Tibial nerve (tissue), 4 donors: ENCODE measurements at regions not wholly inside any gene's neighbourhood (a gene's known extent, or its start where the extent isn't known, plus 50 kb on each side); places are given as distances from the start of the nearest gene placed in this dataset.

Experiments used
- EP300 ChIP-seq, 2 donors: sonication (generic); formaldehyde crosslinking; IDR thresholded peaks; one replicate each; pipeline ENCODE4 v1.6.1; 2017; ENCODE audit warnings: antibody characterized with exemption in 2 of 2, mild to moderate bottlenecking in 1 of 2
- POLR2A ChIP-seq, 2 donors: fragments of 450-650 bp; IDR thresholded peaks; one replicate each; pipeline ENCODE4 v1.6.1; 2017; ENCODE audit warnings: antibody characterized with exemption in 2 of 2, mild to moderate bottlenecking in 2 of 2, moderate library complexity in 2 of 2
- TF ChIP-seq, protein P1 (sequence below), 5 experiments: fragments of 200-600 bp in 3 of 5; fragments of 450-650 bp in 2 of 5; sonication (generic) in 3 of 5; IDR thresholded peaks; one replicate each; pipeline ENCODE4 v1.5.1; 2016 to 2019; ENCODE audit warnings: antibody characterized with exemption in 5 of 5, mild to moderate bottlenecking in 3 of 5, moderate library complexity in 2 of 5

DNA sequence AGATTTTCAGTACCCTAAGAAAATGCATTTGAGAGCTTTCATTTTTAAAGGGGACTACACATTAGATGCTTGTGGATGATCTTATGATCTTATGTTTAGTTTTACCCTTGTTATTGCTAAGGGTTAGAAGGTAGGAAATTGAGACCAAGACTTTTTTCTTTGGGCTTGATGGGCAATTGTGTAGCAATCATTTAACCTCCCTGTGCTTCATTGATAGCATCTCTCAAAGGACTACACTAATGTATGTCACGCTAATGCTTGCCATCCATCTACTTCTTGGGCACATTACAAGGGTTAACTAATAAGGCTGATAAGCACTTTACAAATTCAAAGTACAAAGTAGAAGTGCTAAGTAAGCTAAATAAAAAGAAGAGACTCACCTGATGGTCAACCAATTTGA, 189.3 kb upstream of the LRP1B start:
- TF ChIP-seq, protein P1, sequence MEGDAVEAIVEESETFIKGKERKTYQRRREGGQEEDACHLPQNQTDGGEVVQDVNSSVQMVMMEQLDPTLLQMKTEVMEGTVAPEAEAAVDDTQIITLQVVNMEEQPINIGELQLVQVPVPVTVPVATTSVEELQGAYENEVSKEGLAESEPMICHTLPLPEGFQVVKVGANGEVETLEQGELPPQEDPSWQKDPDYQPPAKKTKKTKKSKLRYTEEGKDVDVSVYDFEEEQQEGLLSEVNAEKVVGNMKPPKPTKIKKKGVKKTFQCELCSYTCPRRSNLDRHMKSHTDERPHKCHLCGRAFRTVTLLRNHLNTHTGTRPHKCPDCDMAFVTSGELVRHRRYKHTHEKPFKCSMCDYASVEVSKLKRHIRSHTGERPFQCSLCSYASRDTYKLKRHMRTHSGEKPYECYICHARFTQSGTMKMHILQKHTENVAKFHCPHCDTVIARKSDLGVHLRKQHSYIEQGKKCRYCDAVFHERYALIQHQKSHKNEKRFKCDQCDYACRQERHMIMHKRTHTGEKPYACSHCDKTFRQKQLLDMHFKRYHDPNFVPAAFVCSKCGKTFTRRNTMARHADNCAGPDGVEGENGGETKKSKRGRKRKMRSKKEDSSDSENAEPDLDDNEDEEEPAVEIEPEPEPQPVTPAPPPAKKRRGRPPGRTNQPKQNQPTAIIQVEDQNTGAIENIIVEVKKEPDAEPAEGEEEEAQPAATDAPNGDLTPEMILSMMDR (IDR thresholded peaks at IDR 0.05): no peak
- TF ChIP-seq POLR2A (IDR thresholded peaks at IDR 0.05) (no peak), EP300 (IDR thresholded peaks at IDR 0.05) (no peak)
